ENCODE measurements at regions not wholly inside any gene's neighbourhood (a gene's known extent, or its start where the extent isn't known, plus 50 kb on each side); places are given as distances from the start of the nearest gene placed in this dataset.

DNA sequence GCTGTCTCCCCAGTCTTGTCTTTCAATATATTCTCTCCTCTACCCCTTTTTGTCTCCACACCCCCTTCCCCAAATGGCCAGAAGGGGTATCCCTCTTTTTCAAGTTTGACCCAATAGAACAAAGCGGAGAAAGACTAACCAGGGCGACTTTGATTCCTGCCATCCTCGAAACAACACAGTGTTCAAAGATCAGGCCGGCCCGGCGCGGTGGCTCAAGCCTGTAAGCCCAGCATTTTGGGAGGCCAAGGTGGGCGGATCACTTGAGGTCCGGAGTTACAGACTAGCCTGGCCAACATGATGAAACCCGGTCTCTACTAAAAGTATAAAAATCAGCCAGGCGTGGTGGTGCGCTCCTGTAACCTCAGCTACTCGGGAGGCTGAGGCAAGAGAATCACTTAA is 77.0 kb upstream of the IFNAR2 start:
- Histone ChIP-seq H3K9me3 (ENCODE audit: control insufficient read depth in 2 of 2, low read length in 2 of 2) (peaks cover 0 to 3% of the 10 kb centered on the region in 2 donors), H3K36me3 (ENCODE audit: control insufficient read depth in 2 of 2, insufficient read depth in 2 of 2, low read length in 2 of 2) (no peaks in the 10 kb centered on the region), H3K4me1 (ENCODE audit: control insufficient read depth in 2 of 2, insufficient read depth in 2 of 2, low read length in 2 of 2) (no peaks in the 10 kb centered on the region), H3K27me3 (ENCODE audit: control insufficient read depth in 2 of 2, insufficient read depth in 2 of 2, low read length in 2 of 2) (peaks cover 0 to 3% of the 10 kb centered on the region in 2 donors), H3K9ac (ENCODE audit: low read depth in 1 of 2, low read length in 2 of 2) (no peak overlapping the region), H3K4me3 (ENCODE audit: low read length in 2 of 2) (no peak overlapping the region), H3K27ac (ENCODE audit: low read depth in 2 of 2, low read length in 2 of 2) (no peak overlapping the region)

DNA sequence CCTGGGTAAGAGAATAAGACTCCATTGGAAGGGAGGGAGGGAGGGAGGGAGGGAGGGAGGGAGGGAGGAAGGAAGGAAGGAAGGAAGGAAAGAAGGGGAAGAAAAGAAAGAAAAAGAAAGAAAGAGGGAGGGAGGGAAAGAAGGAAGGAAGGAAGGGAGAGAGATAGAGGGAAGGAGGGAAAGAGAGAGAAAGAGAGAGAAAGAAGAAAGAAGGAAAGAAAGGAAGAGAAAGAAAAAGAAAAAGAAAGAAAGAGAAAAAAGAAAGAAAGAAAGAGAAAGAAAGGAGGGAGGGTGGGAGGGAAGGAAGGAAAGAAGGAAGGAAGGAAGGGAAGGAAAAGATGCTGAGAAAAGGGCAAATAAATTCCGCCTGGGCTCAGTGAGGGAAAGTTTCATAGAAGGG is 74.7 kb upstream of the IFNAR2 start:
- Histone ChIP-seq H3K9ac (ENCODE audit: low read depth in 1 of 2, low read length in 2 of 2) (no peak overlapping the region), H3K4me1 (ENCODE audit: control insufficient read depth in 2 of 2, insufficient read depth in 2 of 2, low read length in 2 of 2) (no peaks in the 10 kb centered on the region), H3K27ac (ENCODE audit: low read depth in 2 of 2, low read length in 2 of 2) (no peak overlapping the region), H3K36me3 (ENCODE audit: control insufficient read depth in 2 of 2, insufficient read depth in 2 of 2, low read length in 2 of 2) (no peaks in the 10 kb centered on the region), H3K4me3 (ENCODE audit: low read length in 2 of 2) (no peak overlapping the region), H3K9me3 (ENCODE audit: control insufficient read depth in 2 of 2, low read length in 2 of 2) (peaks cover 5 to 10% of the 10 kb centered on the region in 2 donors), H3K27me3 (ENCODE audit: control insufficient read depth in 2 of 2, insufficient read depth in 2 of 2, low read length in 2 of 2) (peaks cover 0 to 3% of the 10 kb centered on the region in 2 donors)

DNA sequence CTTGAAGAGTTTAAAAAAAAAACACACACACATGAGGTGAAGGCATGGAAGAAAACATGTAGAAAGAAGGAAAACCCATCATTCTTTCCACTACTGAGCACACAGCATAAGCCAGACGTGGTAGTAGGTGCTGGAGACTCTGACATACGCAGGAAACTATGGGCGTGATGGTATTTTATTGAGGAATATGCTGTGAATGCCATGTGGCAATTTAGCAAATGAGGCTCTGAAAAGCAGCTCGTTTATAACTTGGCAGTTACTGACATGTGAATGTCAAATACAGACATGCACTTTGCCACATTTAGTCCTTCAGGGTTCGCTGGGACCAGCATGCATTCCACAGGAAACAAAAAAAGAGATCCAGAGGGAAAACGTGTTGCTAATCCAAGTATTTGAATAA is 74.3 kb upstream of the IFNAR2 start:
- Histone ChIP-seq H3K36me3 (ENCODE audit: control insufficient read depth in 2 of 2, insufficient read depth in 2 of 2, low read length in 2 of 2) (no peaks in the 10 kb centered on the region), H3K4me1 (ENCODE audit: control insufficient read depth in 2 of 2, insufficient read depth in 2 of 2, low read length in 2 of 2) (no peaks in the 10 kb centered on the region), H3K9me3 (ENCODE audit: control insufficient read depth in 2 of 2, low read length in 2 of 2) (peaks cover 5 to 10% of the 10 kb centered on the region in 2 donors), H3K4me3 (ENCODE audit: low read length in 2 of 2) (no peak overlapping the region), H3K27me3 (ENCODE audit: control insufficient read depth in 2 of 2, insufficient read depth in 2 of 2, low read length in 2 of 2) (peaks cover 0 to 3% of the 10 kb centered on the region in 2 donors), H3K9ac (ENCODE audit: low read depth in 1 of 2, low read length in 2 of 2) (no peak overlapping the region), H3K27ac (ENCODE audit: low read depth in 2 of 2, low read length in 2 of 2) (no peak overlapping the region)

DNA sequence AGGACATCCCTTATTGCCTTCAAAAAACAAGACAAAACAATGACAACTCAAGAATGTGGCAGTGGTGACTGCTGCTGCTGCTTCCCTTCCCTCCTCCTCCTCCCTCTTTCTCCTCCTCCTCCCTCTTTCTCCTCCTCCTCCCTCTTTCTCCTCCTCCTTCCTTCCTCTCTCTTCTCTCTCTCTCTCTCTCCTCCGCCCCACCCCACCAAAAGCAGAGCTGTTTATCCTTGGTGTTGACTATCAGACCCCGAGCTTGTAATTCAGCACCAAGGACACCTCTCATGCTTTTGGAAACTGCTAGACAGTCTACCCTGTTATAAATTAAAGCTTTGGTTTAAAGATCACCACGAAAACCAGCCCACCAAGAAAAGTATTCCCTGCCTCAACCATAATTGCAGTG is 72.4 kb upstream of the IFNAR2 start:
- H3K27me3 ChIP-seq (ENCODE audit: control insufficient read depth in 2 of 2, insufficient read depth in 2 of 2, low read length in 2 of 2): peaks cover 0 to 3% of the 10 kb centered on the region in 2 donors
- no peak overlapping the region for H3K27ac ChIP-seq (ENCODE audit: low read depth in 2 of 2, low read length in 2 of 2)
- no peaks in the 10 kb centered on the region for H3K4me1 ChIP-seq (ENCODE audit: control insufficient read depth in 2 of 2, insufficient read depth in 2 of 2, low read length in 2 of 2)
- H3K9ac ChIP-seq (ENCODE audit: low read depth in 1 of 2, low read length in 2 of 2): no peak overlapping the region
- H3K36me3 ChIP-seq (ENCODE audit: control insufficient read depth in 2 of 2, insufficient read depth in 2 of 2, low read length in 2 of 2): no peaks in the 10 kb centered on the region
- H3K4me3 ChIP-seq (ENCODE audit: low read length in 2 of 2): no peak overlapping the region
- H3K9me3 ChIP-seq (ENCODE audit: control insufficient read depth in 2 of 2, low read length in 2 of 2): peaks cover 5 to 10% of the 10 kb centered on the region in 2 donors

DNA sequence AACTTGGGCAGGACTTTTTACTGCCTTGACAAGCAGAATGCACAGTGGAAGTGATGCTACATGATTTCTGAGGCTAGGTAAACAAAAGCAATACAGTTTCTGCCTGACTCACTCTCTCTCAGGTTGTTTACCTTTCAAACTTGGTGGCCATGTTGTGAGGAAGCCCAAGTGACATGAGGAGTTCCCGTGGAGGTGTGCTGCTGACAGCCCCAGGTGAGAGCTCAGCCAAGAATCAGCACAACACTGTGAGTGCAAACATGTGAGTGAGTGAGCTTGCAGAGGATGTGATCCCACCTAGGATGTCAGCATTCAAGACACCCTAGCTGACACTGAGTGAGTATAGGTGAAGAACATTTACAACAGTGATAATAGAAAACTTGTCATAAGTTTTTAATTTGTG is 71.1 kb upstream of the IFNAR2 start:
- Histone ChIP-seq H3K36me3 (ENCODE audit: control insufficient read depth in 2 of 2, insufficient read depth in 2 of 2, low read length in 2 of 2) (no peaks in the 10 kb centered on the region), H3K9ac (ENCODE audit: low read depth in 1 of 2, low read length in 2 of 2) (no peak overlapping the region), H3K4me1 (ENCODE audit: control insufficient read depth in 2 of 2, insufficient read depth in 2 of 2, low read length in 2 of 2) (no peaks in the 10 kb centered on the region), H3K27ac (ENCODE audit: low read depth in 2 of 2, low read length in 2 of 2) (no peak overlapping the region), H3K9me3 (ENCODE audit: control insufficient read depth in 2 of 2, low read length in 2 of 2) (peaks cover 5 to 10% of the 10 kb centered on the region in 2 donors), H3K27me3 (ENCODE audit: control insufficient read depth in 2 of 2, insufficient read depth in 2 of 2, low read length in 2 of 2) (peaks cover 0 to 11% of the 10 kb centered on the region in 2 donors), H3K4me3 (ENCODE audit: low read length in 2 of 2) (no peak overlapping the region)

DNA sequence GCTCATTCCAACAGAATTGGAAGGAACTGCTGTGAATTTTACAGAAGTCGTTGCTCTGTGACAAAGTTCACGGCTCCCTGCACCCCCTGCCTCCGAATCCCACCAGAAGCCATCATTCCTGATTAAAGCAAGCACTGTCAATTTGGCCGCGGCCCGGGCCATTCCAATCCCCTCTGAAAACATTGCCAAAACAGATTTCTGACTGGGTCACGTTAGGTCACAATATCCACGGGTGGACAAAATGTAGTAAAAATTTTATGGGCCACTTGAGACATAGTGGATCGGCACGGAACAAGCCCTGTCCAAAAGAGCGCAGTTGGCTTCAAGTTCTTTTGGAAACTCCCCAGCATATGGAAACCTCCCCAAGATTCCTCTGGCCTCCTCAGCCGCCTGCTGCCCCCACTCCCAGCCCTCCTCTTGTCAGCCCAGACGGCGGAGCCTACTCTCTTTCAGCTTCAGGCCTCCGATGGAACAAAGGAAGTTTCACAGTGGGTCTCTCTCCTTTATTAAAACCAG is 67.2 kb upstream of the IFNAR2 start:
- H3K4me3 ChIP-seq (ENCODE audit: low read length in 2 of 2): no peak overlapping the region

DNA sequence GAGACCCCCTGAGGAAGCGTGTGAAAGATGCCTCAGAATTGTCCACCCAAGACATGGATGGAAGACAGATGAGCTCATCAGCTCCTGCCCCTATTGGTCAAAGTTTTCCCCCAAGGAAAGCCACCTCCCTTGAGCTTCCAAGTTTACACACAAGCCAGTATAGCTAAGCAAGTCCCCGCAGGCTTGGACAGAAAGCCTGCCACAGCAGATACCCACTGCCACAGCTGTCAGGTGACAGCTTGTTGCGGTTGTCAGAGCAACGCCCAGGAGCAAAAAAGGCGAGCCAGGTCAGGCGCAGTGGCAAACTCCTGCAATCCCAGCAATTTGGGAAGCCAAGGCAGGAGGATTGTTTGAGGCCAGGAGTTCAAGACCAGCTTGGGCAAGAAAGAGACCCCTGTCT is 60.9 kb upstream of the IFNAR2 start:
- H3K27me3 ChIP-seq (ENCODE audit: control insufficient read depth in 2 of 2, insufficient read depth in 2 of 2, low read length in 2 of 2): peaks cover 0 to 4% of the 10 kb centered on the region in 2 donors
- H3K4me1 ChIP-seq (ENCODE audit: control insufficient read depth in 2 of 2, insufficient read depth in 2 of 2, low read length in 2 of 2): no peaks in the 10 kb centered on the region
- no peak overlapping the region for H3K9ac ChIP-seq (ENCODE audit: low read depth in 1 of 2, low read length in 2 of 2)
- H3K9me3 ChIP-seq (ENCODE audit: control insufficient read depth in 2 of 2, low read length in 2 of 2): no peaks in the 10 kb centered on the region
- no peak overlapping the region for H3K4me3 ChIP-seq (ENCODE audit: low read length in 2 of 2)
- H3K36me3 ChIP-seq (ENCODE audit: control insufficient read depth in 2 of 2, insufficient read depth in 2 of 2, low read length in 2 of 2): no peaks in the 10 kb centered on the region
- no peak overlapping the region for H3K27ac ChIP-seq (ENCODE audit: low read depth in 2 of 2, low read length in 2 of 2)

More for the DNA sequence above, 67.2 kb upstream of the IFNAR2 start:
- H3K9ac ChIP-seq (ENCODE audit: low read depth in 1 of 2, low read length in 2 of 2): no peak overlapping the region
- H3K4me1 ChIP-seq (ENCODE audit: control insufficient read depth in 2 of 2, insufficient read depth in 2 of 2, low read length in 2 of 2): no peaks in the 10 kb centered on the region
- H3K9me3 ChIP-seq (ENCODE audit: control insufficient read depth in 2 of 2, low read length in 2 of 2): peaks cover 5 to 7% of the 10 kb centered on the region in 2 donors
- peaks cover 0 to 11% of the 10 kb centered on the region in 2 donors for H3K27me3 ChIP-seq (ENCODE audit: control insufficient read depth in 2 of 2, insufficient read depth in 2 of 2, low read length in 2 of 2)
- no peak overlapping the region for H3K27ac ChIP-seq (ENCODE audit: low read depth in 2 of 2, low read length in 2 of 2)
- H3K36me3 ChIP-seq (ENCODE audit: control insufficient read depth in 2 of 2, insufficient read depth in 2 of 2, low read length in 2 of 2): no peaks in the 10 kb centered on the region

DNA sequence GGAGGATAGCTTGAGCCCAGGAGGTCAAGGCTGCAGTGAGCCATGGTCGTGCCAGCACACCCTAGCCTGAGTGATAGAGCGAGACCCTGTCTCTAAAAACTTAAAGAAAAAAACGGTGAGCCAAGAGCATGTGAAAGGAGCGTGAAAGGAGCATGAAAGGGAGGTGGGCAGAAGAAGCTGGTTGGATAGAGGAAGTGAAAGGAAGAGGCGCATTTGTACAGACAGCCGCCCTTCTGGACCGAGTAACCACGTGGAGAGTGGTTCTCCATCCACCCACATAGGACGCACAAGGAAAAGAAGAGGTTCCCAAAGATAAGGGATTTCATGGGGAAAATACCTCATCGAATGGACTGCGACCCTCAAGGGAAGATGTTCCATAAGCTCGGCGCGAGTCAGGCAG is 60.4 kb upstream of the IFNAR2 start:
- H3K4me3 ChIP-seq (ENCODE audit: low read length in 2 of 2): no peak overlapping the region
- no peaks in the 10 kb centered on the region for H3K9me3 ChIP-seq (ENCODE audit: control insufficient read depth in 2 of 2, low read length in 2 of 2)
- H3K4me1 ChIP-seq (ENCODE audit: control insufficient read depth in 2 of 2, insufficient read depth in 2 of 2, low read length in 2 of 2): no peaks in the 10 kb centered on the region
- H3K9ac ChIP-seq (ENCODE audit: low read depth in 1 of 2, low read length in 2 of 2): no peak overlapping the region
- H3K36me3 ChIP-seq (ENCODE audit: control insufficient read depth in 2 of 2, insufficient read depth in 2 of 2, low read length in 2 of 2): no peaks in the 10 kb centered on the region
- H3K27ac ChIP-seq (ENCODE audit: low read depth in 2 of 2, low read length in 2 of 2): no peak overlapping the region
- H3K27me3 ChIP-seq (ENCODE audit: control insufficient read depth in 2 of 2, insufficient read depth in 2 of 2, low read length in 2 of 2): peaks cover 0 to 4% of the 10 kb centered on the region in 2 donors

DNA sequence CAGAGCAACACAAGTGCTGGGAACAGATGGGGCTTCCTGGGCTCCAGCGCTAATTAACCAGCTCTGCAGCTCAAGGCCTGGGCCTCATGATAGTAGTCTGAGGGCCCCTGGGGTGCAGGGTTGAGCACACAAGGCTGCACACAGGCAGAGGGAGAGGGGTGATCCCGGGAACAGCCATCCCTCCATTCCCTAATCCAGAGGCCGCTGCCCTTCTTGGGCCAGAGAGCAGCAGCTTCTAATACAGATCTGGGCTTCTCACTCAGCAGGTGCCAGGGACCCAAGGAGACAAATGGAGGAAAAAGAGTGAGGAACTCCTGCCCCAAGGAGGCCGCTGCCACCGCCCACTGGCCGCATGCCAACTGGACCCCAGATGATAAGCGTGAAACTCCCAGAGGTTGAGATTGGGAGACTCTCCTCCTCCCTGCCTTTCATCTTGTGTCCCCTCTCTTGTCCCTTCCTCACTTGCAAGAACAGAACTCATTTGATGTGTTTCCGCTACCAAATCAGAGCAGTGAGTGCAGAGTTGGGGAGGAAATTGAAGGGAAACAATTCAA is 58.0 kb upstream of the IFNAR2 start:
- no peak overlapping the region for H3K27ac ChIP-seq (ENCODE audit: low read depth in 2 of 2, low read length in 2 of 2)
- H3K27me3 ChIP-seq (ENCODE audit: control insufficient read depth in 2 of 2, insufficient read depth in 2 of 2, low read length in 2 of 2): peaks cover 0 to 3% of the 10 kb centered on the region in 2 donors
- H3K4me3 ChIP-seq (ENCODE audit: low read length in 2 of 2): no peak overlapping the region
- H3K4me1 ChIP-seq (ENCODE audit: control insufficient read depth in 2 of 2, insufficient read depth in 2 of 2, low read length in 2 of 2): no peaks in the 10 kb centered on the region
- no peaks in the 10 kb centered on the region for H3K36me3 ChIP-seq (ENCODE audit: control insufficient read depth in 2 of 2, insufficient read depth in 2 of 2, low read length in 2 of 2)
- no peaks in the 10 kb centered on the region for H3K9me3 ChIP-seq (ENCODE audit: control insufficient read depth in 2 of 2, low read length in 2 of 2)
- H3K9ac ChIP-seq (ENCODE audit: low read depth in 1 of 2, low read length in 2 of 2): no peak overlapping the region

DNA sequence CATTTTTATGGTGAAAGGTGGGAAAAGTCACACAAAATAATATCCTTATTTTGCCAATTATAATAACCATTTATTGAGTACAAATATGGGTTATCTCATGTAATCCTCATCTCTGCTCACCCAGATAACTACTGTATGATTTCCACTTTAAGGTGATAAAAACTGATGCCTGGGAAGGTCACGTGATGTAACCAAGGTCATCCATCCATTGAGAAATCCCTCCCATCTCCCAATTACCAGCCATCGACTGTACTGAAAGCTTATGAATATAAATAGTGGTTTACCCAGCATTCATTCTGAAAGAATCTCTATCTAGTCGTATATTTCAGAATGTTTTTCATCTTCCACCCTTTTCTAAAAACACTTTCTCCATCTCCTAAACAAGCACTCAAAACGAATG is 55.0 kb upstream of the IFNAR2 start:
- Histone ChIP-seq H3K9me3 (ENCODE audit: control insufficient read depth in 2 of 2, low read length in 2 of 2) (no peaks in the 10 kb centered on the region), H3K9ac (ENCODE audit: low read depth in 1 of 2, low read length in 2 of 2) (no peak overlapping the region), H3K4me1 (ENCODE audit: control insufficient read depth in 2 of 2, insufficient read depth in 2 of 2, low read length in 2 of 2) (no peaks in the 10 kb centered on the region), H3K4me3 (ENCODE audit: low read length in 2 of 2) (no peak overlapping the region), H3K27me3 (ENCODE audit: control insufficient read depth in 2 of 2, insufficient read depth in 2 of 2, low read length in 2 of 2) (no peaks in the 10 kb centered on the region), H3K36me3 (ENCODE audit: control insufficient read depth in 2 of 2, insufficient read depth in 2 of 2, low read length in 2 of 2) (no peaks in the 10 kb centered on the region), H3K27ac (ENCODE audit: low read depth in 2 of 2, low read length in 2 of 2) (no peak overlapping the region)
